Cardiac fibroblast (primary cell): ENCODE measurements at regions not wholly inside any gene's neighbourhood (a gene's known extent, or its start where the extent isn't known, plus 50 kb on each side); places are given as distances from the start of the nearest gene placed in this dataset.

Experiments
- DNase-seq, 2 donors: peaks; one replicate each; pipeline versions ENCODE4 v3.0.0 to v3.0.0-alpha.2; 2010; ENCODE audit warnings: low read depth in 2 of 2
- H3K4me3 ChIP-seq, 2 donors: replicated peaks in 1 of 2; 1 replicate in 1 of 2; 2 replicates in 1 of 2; pipeline ENCODE4 v1.5.1; 2011; ENCODE audit warnings: low read depth in 2 of 2, low read length in 2 of 2, mild to moderate bottlenecking in 2 of 2, moderate library complexity in 1 of 2
- CTCF ChIP-seq: IDR thresholded peaks from one replicate; pipeline ENCODE4 v1.5.1; 2011; ENCODE audit warnings: low read depth, mild to moderate bottlenecking, low read length, inconsistent platforms

GRCh38 chr4:19930742-19931141 is 321.0 kb upstream of the SLIT2 start:
- no peak for TF ChIP-seq CTCF
- no peak overlapping the region for H3K4me3 ChIP-seq
- no peak for DNase-seq

GRCh38 chr4:19927381-19927780 is 324.3 kb upstream of the SLIT2 start:
- no peak for TF ChIP-seq CTCF
- H3K4me3 ChIP-seq, result no peak overlapping the region
- DNase-seq, result peak; percentile 13 to 45

- no peak for DNase-seq
- TF ChIP-seq CTCF, result no peak
- H3K4me3 ChIP-seq, result no peak overlapping the region
Measured at GRCh38 chr4:19925516-19925915, 326.2 kb upstream of the SLIT2 start.

- no peak overlapping the region for H3K4me3 ChIP-seq
- peak; percentile 29 to 45 for DNase-seq
- TF ChIP-seq CTCF, result no peak
Measured at GRCh38 chr4:19924761-19925160, 326.9 kb upstream of the SLIT2 start.

- TF ChIP-seq CTCF, result no peak
- DNase-seq, result no peak
- no peak overlapping the region for H3K4me3 ChIP-seq
Measured at GRCh38 chr4:19915276-19915675, 336.4 kb upstream of the SLIT2 start.

GRCh38 chr4:19913650-19914049 is 338.1 kb upstream of the SLIT2 start:
- H3K4me3 ChIP-seq, result no peak overlapping the region
- no peak for TF ChIP-seq CTCF
- no peak for DNase-seq

- DNase-seq, result no peak
- no peak for TF ChIP-seq CTCF
- H3K4me3 ChIP-seq, result no peak overlapping the region
Measured at GRCh38 chr4:19910861-19911525, 340.7 kb upstream of the SLIT2 start.
